Aorta (tissue), 5 donors: ENCODE measurements at regions not wholly inside any gene's neighbourhood (a gene's known extent, or its start where the extent isn't known, plus 50 kb on each side); places are given as distances from the start of the nearest gene placed in this dataset.
"Not testable (repeated sequence)": the region's sequence is repeated elsewhere in the genome, so short reads cannot be mapped to it uniquely, and the experiment has no call there.

Source experiments
- ATAC-seq: fragments of 200-7000 bp; cut with Tn5 transposase; one replicate; pipeline ENCODE4 v1.9.1; 2022; ENCODE audit warnings: moderate library complexity; ENCODE audit not compliant: low FRiP score
- DNase-seq, 2 donors: peaks; one replicate each; pipeline ENCODE4 v3.0.0-alpha.2; 2020
- H3K27ac ChIP-seq, 2 donors: one replicate each; pipeline ENCODE4 v1.5.1; 2013; ENCODE audit warnings: low read length in 2 of 2, mild to moderate bottlenecking in 2 of 2, moderate library complexity in 2 of 2, control low read depth in 1 of 2, inconsistent platforms in 1 of 2, low read depth in 1 of 2
- H3K27me3 ChIP-seq, 2 donors: one replicate each; pipeline ENCODE4 v1.6.1; 2013; ENCODE audit warnings: control low read depth in 1 of 2, low read length in 1 of 2, mild to moderate bottlenecking in 1 of 2, moderate library complexity in 1 of 2; ENCODE audit not compliant: insufficient read depth in 2 of 2, control insufficient read depth in 1 of 2
- H3K36me3 ChIP-seq, 2 donors: one replicate each; pipeline ENCODE4 v1.6.1; 2013; ENCODE audit warnings: control low read depth in 1 of 2, low read length in 1 of 2, mild to moderate bottlenecking in 1 of 2; ENCODE audit not compliant: insufficient read depth in 2 of 2, control insufficient read depth in 1 of 2
- H3K4me1 ChIP-seq, 2 donors: one replicate each; pipeline ENCODE4 v1.6.1; 2013; ENCODE audit warnings: low read length in 2 of 2, control low read depth in 1 of 2, mild to moderate bottlenecking in 1 of 2, moderate library complexity in 1 of 2; ENCODE audit not compliant: insufficient read depth in 2 of 2, control insufficient read depth in 1 of 2
- H3K4me3 ChIP-seq, 2 donors: one replicate each; pipeline ENCODE4 v1.5.1; 2013; ENCODE audit warnings: low read length in 2 of 2, control low read depth in 1 of 2, mild to moderate bottlenecking in 1 of 2
- H3K9me3 ChIP-seq: one replicate; pipeline ENCODE4 v1.6.1; 2013; ENCODE audit warnings: mild to moderate bottlenecking, low read length; ENCODE audit not compliant: control insufficient read depth
- WGBS, 2 donors: extraction: QIAGEN DNeasy Blood & Tissue Kit; methylation state at CpG; one replicate each; pipeline ENCODE4 v1.1.7; 2013; 5-methylcytosine and 5-hydroxymethylcytosine counted together
- intact Hi-C, 2 donors: fragments of 100-400 bp; cut with DNase I; formaldehyde crosslinking; loops; one replicate each; pipeline versions ENCODE4 v1.14.2 to v1.15.0; 2022
- donor health status: healthy with polysubstance abuse.
- donor health status: Bipolar disorder and iron deficiency.
- donor health status: DM: no; HTN: no; CAD: no.
- donor health status: DM: no; HTN: no; CAD: no.
- donor health status: DM: yes; HTN: yes; CAD: no.

- Histone ChIP-seq H3K36me3 (no peaks in the 10 kb centered on the region), H3K27ac (no peak overlapping the region), H3K4me3 (no peak overlapping the region), H3K9me3 (peaks cover 3% of the 10 kb centered on the region), H3K27me3 (no peaks in the 10 kb centered on the region), H3K4me1 (no peaks in the 10 kb centered on the region)
- DNase-seq (no peak), ATAC-seq (no peak)
- WGBS, 2 donors, result 71 to 73% methylated on average over 4 of the region's 4 CpGs
- intact Hi-C loops, result no loop called here
Observed at GRCh38 chr7:157473051-157473569, 136.3 kb downstream of the DNAJB6 start.

GRCh38 chr7:157474685-157475084, 137.9 kb downstream of the DNAJB6 start:
- DNase-seq (peak in 1 of 2 donors; percentile 66), ATAC-seq (no peak)
- H3K27ac ChIP-seq, result no peak overlapping the region
- H3K9me3 ChIP-seq, result peaks cover 3% of the 10 kb centered on the region
- intact Hi-C loops, result no loop called here
- no peaks in the 10 kb centered on the region for H3K4me1 ChIP-seq
- no peak overlapping the region for H3K4me3 ChIP-seq
- 41 to 46% methylated on average over 12 of the region's 12 CpGs for WGBS, 2 donors
- H3K27me3 ChIP-seq, result no peaks in the 10 kb centered on the region
- H3K36me3 ChIP-seq, result no peaks in the 10 kb centered on the region

- ATAC-seq (no peak), DNase-seq (no peak)
- H3K9me3 ChIP-seq, result peaks cover 3% of the 10 kb centered on the region
- no peaks in the 10 kb centered on the region for H3K36me3 ChIP-seq
- H3K4me1 ChIP-seq, result no peaks in the 10 kb centered on the region
- H3K27ac ChIP-seq, result no peak overlapping the region
- H3K4me3 ChIP-seq, result no peak overlapping the region
- intact Hi-C loops, result no loop called here
- 57 to 59% methylated on average over 6 of the region's 6 CpGs for WGBS, 2 donors
- no peaks in the 10 kb centered on the region for H3K27me3 ChIP-seq
Observed at GRCh38 chr7:157475095-157475494, 138.3 kb downstream of the DNAJB6 start.

GRCh38 chr7:157475601-157476000, 138.8 kb downstream of the DNAJB6 start:
- intact Hi-C loops, result no loop called here
- WGBS, 2 donors, result 77 to 85% methylated on average over 10 of the region's 10 CpGs
- ATAC-seq (no peak), DNase-seq (peak in 1 of 2 donors; percentile 44)
- Histone ChIP-seq H3K4me1 (no peaks in the 10 kb centered on the region), H3K4me3 (no peak overlapping the region), H3K27ac (no peak overlapping the region), H3K9me3 (peaks cover 3% of the 10 kb centered on the region), H3K36me3 (no peaks in the 10 kb centered on the region), H3K27me3 (no peaks in the 10 kb centered on the region)

GRCh38 chr7:157476201-157476600, 139.4 kb downstream of the DNAJB6 start:
- Histone ChIP-seq H3K9me3 (peaks cover 3% of the 10 kb centered on the region), H3K27me3 (no peaks in the 10 kb centered on the region), H3K36me3 (no peaks in the 10 kb centered on the region), H3K4me1 (no peaks in the 10 kb centered on the region), H3K27ac (no peak overlapping the region), H3K4me3 (no peak overlapping the region)
- WGBS, 2 donors, result 64 to 67% methylated on average over 7 to 8 of the region's 8 CpGs
- peak; percentile 44 for ATAC-seq
- intact Hi-C loops, result no loop called here
- peak in 1 of 2 donors; percentile 58 for DNase-seq

GRCh38 chr7:157476654-157477549, 140.1 kb downstream of the DNAJB6 start:
- Histone ChIP-seq H3K27me3 (no peaks in the 10 kb centered on the region), H3K27ac (no peak overlapping the region), H3K36me3 (no peaks in the 10 kb centered on the region), H3K9me3 (peaks cover 3% of the 10 kb centered on the region), H3K4me3 (no peak overlapping the region), H3K4me1 (no peaks in the 10 kb centered on the region)
- ATAC-seq (no peak), DNase-seq (peak in 1 of 2 donors; percentile 39)
- intact Hi-C loops, result no loop called here
- WGBS, 2 donors, result 76 to 79% methylated on average over 17 of the region's 17 CpGs

- DNase-seq, result peak in 1 of 2 donors; percentile 40
- no peak overlapping the region for H3K4me3 ChIP-seq
Observed at GRCh38 chr7:157477550-157478212, 140.9 kb downstream of the DNAJB6 start.

GRCh38 chr7:157478611-157479010, 141.8 kb downstream of the DNAJB6 start:
- H3K4me1 ChIP-seq, H3K9me3 ChIP-seq, H3K36me3 ChIP-seq, intact Hi-C loops, H3K4me3 ChIP-seq, H3K27me3 ChIP-seq, ATAC-seq, H3K27ac ChIP-seq: not testable (repeated sequence)
- WGBS, 2 donors, result 83 to 91% methylated on average over 13 of the region's 13 CpGs
- DNase-seq, result peak in 1 of 2 donors; percentile 23

More at GRCh38 chr7:157477550-157478212, 140.9 kb downstream of the DNAJB6 start:
- Histone ChIP-seq H3K9me3 (no peaks in the 10 kb centered on the region), H3K36me3 (no peaks in the 10 kb centered on the region), H3K4me1 (no peaks in the 10 kb centered on the region), H3K27ac (no peak overlapping the region), H3K27me3 (no peaks in the 10 kb centered on the region)
- no peak for ATAC-seq
- intact Hi-C loops, result no loop called here
- 50 to 56% methylated on average over 20 of the region's 20 CpGs for WGBS, 2 donors
